Panc1 (cell line): ENCODE measurements at regions not wholly inside any gene's neighbourhood (a gene's known extent, or its start where the extent isn't known, plus 50 kb on each side); places are given as distances from the start of the nearest gene placed in this dataset.
"Not testable (repeated sequence)": the region's sequence is repeated elsewhere in the genome, so short reads cannot be mapped to it uniquely, and the experiment has no call there.

ENCODE experiments used
- ATAC-seq: fragments of 200-7000 bp; cut with Tn5 transposase; 2 replicates; pipeline ENCODE4 v1.9.1; 2020; ENCODE audit warnings: mild to moderate bottlenecking, moderate library complexity
- BruUV-seq: library from RNA; stranded (reverse); fragments of 400-500 nt; replicated peaks from 2 replicates; lab custom pipeline; 2021; lab: Mats Ljungman, UMichigan
- CTCF ChIA-PET: fragments of 300-600 bp; sonication (Branson Sonifier 250); formaldehyde crosslinking; loops from one replicate; lab custom pipeline; 2022; ENCODE audit warnings: antibody characterized with exemption; lab: Charles Lee
- POLR2A ChIA-PET: fragments of 300-600 bp; sonication (Branson Sonifier 250); formaldehyde crosslinking; loops from one replicate; lab custom pipeline; 2022; ENCODE audit warnings: antibody characterized with exemption; lab: Charles Lee
- DNase-seq: peaks from one replicate; pipeline ENCODE4 v3.0.0-alpha.2; 2010; ENCODE audit warnings: low read depth, low spot score
- H3K27ac ChIP-seq: 2 replicates; pipeline ENCODE4 v1.5.1; 2011; ENCODE audit warnings: mild to moderate bottlenecking, low read length, inconsistent platforms
- H3K27me3 ChIP-seq: fragments of 200-500 bp; sonication (Bioruptor generic); 2 replicates; pipeline ENCODE4 v1.6.0; 2014; ENCODE audit warnings: low read length, inconsistent platforms; ENCODE audit not compliant: control insufficient read depth, insufficient read depth
- H3K36me3 ChIP-seq: fragments of 200-500 bp; sonication (Bioruptor generic); 2 replicates; pipeline ENCODE4 v1.5.1; 2014; ENCODE audit warnings: inconsistent platforms, mild to moderate bottlenecking, low read length, moderate library complexity; ENCODE audit not compliant: control insufficient read depth, insufficient read depth
- H3K4me1 ChIP-seq: 2 replicates; pipeline ENCODE4 v1.5.1; 2011; ENCODE audit warnings: inconsistent platforms, mild to moderate bottlenecking, low read length, moderate library complexity; ENCODE audit not compliant: control insufficient read depth, insufficient read depth
- H3K4me3 ChIP-seq, 2 experiments: 2 replicates each; pipeline ENCODE4 v1.5.1; 2011 to 2012; ENCODE audit warnings: low read depth in 2 of 2, low read length in 2 of 2, mild to moderate bottlenecking in 2 of 2, inconsistent platforms in 1 of 2, moderate library complexity in 1 of 2
- H3K9me3 ChIP-seq: fragments of 200-500 bp; sonication (Bioruptor generic); 2 replicates; pipeline ENCODE4 v1.5.1; 2014; ENCODE audit warnings: low read depth, mild to moderate bottlenecking, inconsistent platforms, low read length, moderate library complexity; ENCODE audit not compliant: control insufficient read depth, insufficient read depth
- CTCF ChIP-seq: fragments of 450-650 bp; IDR thresholded peaks from 2 replicates; pipeline ENCODE4 v1.5.1; 2017; ENCODE audit warnings: mild to moderate bottlenecking
- POLR2AphosphoS5 ChIP-seq: IDR thresholded peaks from 2 replicates; pipeline ENCODE4 v1.6.1; 2012; ENCODE audit warnings: mild to moderate bottlenecking, low read depth, low read length, moderate library complexity
- REST ChIP-seq, 2 experiments: IDR thresholded peaks; 2 replicates each; pipeline ENCODE4 v1.6.1; 2011 to 2012; ENCODE audit warnings: low read depth in 2 of 2, control low read depth in 1 of 2, low read length in 1 of 2, mild to moderate bottlenecking in 1 of 2, moderate library complexity in 1 of 2; ENCODE audit not compliant: insufficient read depth in 1 of 2
- SIN3A ChIP-seq: IDR thresholded peaks from 2 replicates; pipeline ENCODE4 v1.6.1; 2012; ENCODE audit warnings: low read depth, mild to moderate bottlenecking, low read length, moderate library complexity, borderline replicate concordance; ENCODE audit not compliant: insufficient read depth
- TCF7L2 ChIP-seq: IDR thresholded peaks from 2 replicates; pipeline ENCODE4 v1.6.1; 2011; ENCODE audit warnings: mild to moderate bottlenecking, low read depth, low read length, inconsistent platforms
- in situ Hi-C: cut with HindIII; loops from 2 replicates; pipeline ENCODE4 v1.10.0; 2016; ENCODE audit warnings: low sequenced_read_pairs, low pct_unique_long_range_greater_than_20kb
- intact Hi-C: fragments of 100-400 bp; cut with micrococcal nuclease; formaldehyde crosslinking; loops from one replicate; pipeline ENCODE4 v1.10.0; 2022; ENCODE audit not compliant: unreplicated experiment

DNA sequence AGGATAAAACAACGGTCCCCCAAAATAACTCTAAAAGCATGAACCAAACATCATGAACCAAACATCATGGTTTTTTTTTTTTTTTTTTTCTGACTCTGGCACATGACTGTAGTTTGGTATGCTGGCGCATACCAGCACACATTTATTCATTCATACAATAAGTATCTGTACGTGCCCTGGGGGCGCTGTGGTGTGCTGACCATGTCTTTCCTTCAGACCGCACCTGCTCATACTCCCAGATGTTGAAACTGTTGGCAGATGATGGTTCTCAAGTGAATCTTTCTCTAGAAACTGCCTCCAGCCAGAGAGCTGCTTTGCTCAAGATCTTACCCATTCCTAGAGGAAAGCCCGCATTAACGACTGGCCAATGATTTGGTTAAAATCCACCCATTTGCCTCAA lies 114.7 kb upstream of the ANKRD30A start:
- in situ Hi-C loops, result no loop called here
- intact Hi-C loops, result no loop called here

GRCh38 chr10:37008276-37008675 lies 117.1 kb upstream of the ANKRD30A start:
- BruUV-seq, ATAC-seq, H3K9me3 ChIP-seq, H3K27me3 ChIP-seq, H3K36me3 ChIP-seq, intact Hi-C loops, H3K4me3 ChIP-seq, in situ Hi-C loops, DNase-seq, H3K27ac ChIP-seq, H3K4me1 ChIP-seq, CTCF ChIA-PET, POLR2A ChIA-PET: not testable (repeated sequence)

More for the DNA sequence above, 114.7 kb upstream of the ANKRD30A start:
- no peak for TF ChIP-seq POLR2AphosphoS5
- no peak for TF ChIP-seq TCF7L2
- no peak for TF ChIP-seq SIN3A
- no peak for TF ChIP-seq REST (IDR thresholded peaks at IDR 0.05; ENCODE audit: insufficient read depth in 1 of 2, low read depth in 2 of 2, low read length in 1 of 2)
- no peak for TF ChIP-seq CTCF
- H3K4me3 ChIP-seq, result no peak overlapping the region
- DNase-seq, result no peak
- POLR2A ChIA-PET, result no interaction called here
- no peak overlapping the region for H3K27ac ChIP-seq
- ATAC-seq, result no peak
- CTCF ChIA-PET, result no interaction called here
- H3K9me3 ChIP-seq, result no peaks in the 10 kb centered on the region
- BruUV-seq, result no TSS peak
- H3K27me3 ChIP-seq, result no peaks in the 10 kb centered on the region
- H3K4me1 ChIP-seq, result no peaks in the 10 kb centered on the region
- no peaks in the 10 kb centered on the region for H3K36me3 ChIP-seq

DNA sequence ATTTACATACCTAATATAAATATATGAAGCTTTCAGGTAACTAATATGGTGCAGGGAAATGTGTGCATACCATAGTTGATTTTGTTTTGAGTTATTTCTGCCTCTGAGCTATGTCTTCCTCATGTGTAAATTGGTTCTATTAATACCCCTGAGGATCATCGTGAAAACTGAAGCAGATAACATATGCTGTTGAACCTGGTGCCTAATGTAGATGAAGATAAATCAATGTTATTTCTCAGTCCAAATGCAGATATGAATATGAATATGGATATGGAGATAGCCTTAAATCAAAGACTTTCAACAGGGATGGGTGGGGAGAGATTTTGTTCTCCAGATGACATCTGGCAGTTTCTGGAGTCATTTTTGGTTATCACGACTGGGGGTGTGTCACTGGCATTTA lies 122.3 kb upstream of the ANKRD30A start:
- Histone ChIP-seq H3K27me3 (no peaks in the 10 kb centered on the region), H3K27ac (no peak overlapping the region), H3K9me3 (no peaks in the 10 kb centered on the region), H3K4me3 (no peak overlapping the region), H3K36me3 (no peaks in the 10 kb centered on the region), H3K4me1 (no peaks in the 10 kb centered on the region)
- TF ChIP-seq TCF7L2 (no peak), REST (IDR thresholded peaks at IDR 0.05; ENCODE audit: insufficient read depth in 1 of 2, low read depth in 2 of 2, low read length in 1 of 2) (no peak), POLR2AphosphoS5 (no peak), CTCF (no peak), SIN3A (no peak)
- in situ Hi-C loops, result no loop called here
- ChIA-PET CTCF (no interaction called here), POLR2A (no interaction called here)
- intact Hi-C loops, result no loop called here
- no peak for DNase-seq
- no TSS peak for BruUV-seq
- no peak for ATAC-seq

DNA sequence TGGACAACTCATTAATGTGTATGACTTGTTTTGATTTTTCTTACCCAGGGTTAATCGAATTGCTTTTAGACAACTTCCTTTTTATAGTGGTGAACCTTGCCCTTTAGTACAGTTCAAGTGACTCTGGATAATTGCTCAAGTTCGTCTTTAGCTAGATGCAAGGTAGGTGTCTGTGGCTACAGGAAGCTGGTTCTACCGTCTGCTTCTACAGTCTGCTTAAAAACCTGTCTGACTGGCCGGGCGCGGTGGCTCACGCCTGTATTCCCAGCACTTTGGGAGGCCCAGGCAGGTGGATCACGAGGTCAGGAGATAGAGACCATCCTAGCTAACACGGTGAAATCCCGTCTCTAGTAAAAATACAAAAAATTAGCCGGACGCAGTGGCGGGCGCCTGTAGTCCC lies 129.6 kb upstream of the ANKRD30A start:
- H3K27me3 ChIP-seq, intact Hi-C loops, H3K9me3 ChIP-seq, H3K36me3 ChIP-seq, H3K4me1 ChIP-seq, DNase-seq, ATAC-seq, POLR2A ChIA-PET, BruUV-seq, CTCF ChIA-PET, H3K4me3 ChIP-seq, in situ Hi-C loops, H3K27ac ChIP-seq: not testable (repeated sequence)
